Fibroblast of lung (primary cell): ENCODE measurements at regions not wholly inside any gene's neighbourhood (a gene's known extent, or its start where the extent isn't known, plus 50 kb on each side); places are given as distances from the start of the nearest gene placed in this dataset.

Source experiments
- DNase-seq, 2 donors: peaks; one replicate each; pipeline versions ENCODE4 v3.0.0 to v3.0.0-alpha.2; 2010; ENCODE audit warnings: low read depth in 2 of 2
- H2AFZ ChIP-seq: 2 replicates; pipeline ENCODE4 v1.5.1; 2012; ENCODE audit warnings: low read length, control low read depth, inconsistent platforms
- H3K27ac ChIP-seq: 2 replicates; pipeline ENCODE4 v1.5.1; 2011; ENCODE audit warnings: low read length, control low read depth; ENCODE audit not compliant: insufficient read depth
- H3K27me3 ChIP-seq: 2 replicates; pipeline ENCODE4 v1.5.1; 2011; ENCODE audit warnings: mild to moderate bottlenecking, low read length; ENCODE audit not compliant: control insufficient read depth, insufficient read depth
- H3K36me3 ChIP-seq: 2 replicates; pipeline ENCODE4 v1.5.1; 2011; ENCODE audit warnings: low read length; ENCODE audit not compliant: control insufficient read depth, insufficient read depth
- H3K4me1 ChIP-seq: 2 replicates; pipeline ENCODE4 v1.5.1; 2011; ENCODE audit warnings: low read length; ENCODE audit not compliant: control insufficient read depth, insufficient read depth; ENCODE audit errors: extremely low read depth
- H3K4me2 ChIP-seq: 2 replicates; pipeline ENCODE4 v1.5.1; 2011; ENCODE audit warnings: low read length, control low read depth; ENCODE audit not compliant: insufficient read depth; ENCODE audit errors: extremely low read depth
- H3K4me3 ChIP-seq, 4 experiments: fragments of 200-600 bp in 1 of 4; sonication (generic) in 1 of 4; replicated peaks in 1 of 4; 2 replicates each; pipeline ENCODE4 v1.5.1; 2011 to 2016; ENCODE audit warnings: low read length in 4 of 4, low read depth in 3 of 4, mild to moderate bottlenecking in 3 of 4, control low read depth in 2 of 4, inconsistent platforms in 1 of 4, mixed read lengths in 1 of 4; ENCODE audit not compliant: insufficient read depth in 1 of 4; ENCODE audit errors: control extremely low read depth in 1 of 4
- H3K79me2 ChIP-seq: 2 replicates; pipeline ENCODE4 v1.5.1; 2012; ENCODE audit warnings: mild to moderate bottlenecking, low read length, inconsistent platforms; ENCODE audit not compliant: control insufficient read depth, insufficient read depth
- H3K9ac ChIP-seq: 2 replicates; pipeline ENCODE4 v1.5.1; 2011; ENCODE audit warnings: mild to moderate bottlenecking, low read length, control low read depth; ENCODE audit not compliant: insufficient read depth
- H3K9me3 ChIP-seq: 2 replicates; pipeline ENCODE4 v1.5.1; 2012; ENCODE audit warnings: low read depth, low read length; ENCODE audit not compliant: control insufficient read depth, insufficient read depth
- H4K20me1 ChIP-seq: 2 replicates; pipeline ENCODE4 v1.5.1; 2011; ENCODE audit warnings: low read length; ENCODE audit not compliant: control insufficient read depth, insufficient read depth; ENCODE audit errors: extremely low read depth
- CTCF ChIP-seq, 2 donors: IDR thresholded peaks in 1 of 2; conservative IDR thresholded peaks in 1 of 2; 1 replicate in 1 of 2; 2 replicates in 1 of 2; pipeline ENCODE4 v1.5.1; 2011 to 2012; ENCODE audit warnings: low read length in 2 of 2, control low read depth in 1 of 2, inconsistent platforms in 1 of 2, low read depth in 1 of 2, mild to moderate bottlenecking in 1 of 2
- EZH2 ChIP-seq: IDR thresholded peaks from 2 replicates; pipeline ENCODE4 v1.5.1; 2012; ENCODE audit warnings: low read length, control low read depth, mild to moderate bottlenecking; ENCODE audit errors: missing control alignments

- DNase-seq: peak; percentile 20 to 22
- Histone ChIP-seq H3K4me3 (no peak overlapping the region), H3K27me3 (no peaks in the 10 kb centered on the region), H3K9me3 (no peaks in the 10 kb centered on the region), H3K4me1 (no peaks in the 10 kb centered on the region), H3K36me3 (no peaks in the 10 kb centered on the region), H2AFZ (no peak overlapping the region), H3K79me2 (no peaks in the 10 kb centered on the region), H3K27ac (no peak overlapping the region), H3K9ac (no peak overlapping the region), H4K20me1 (no peaks in the 10 kb centered on the region), H3K4me2 (no peak overlapping the region)
- TF ChIP-seq CTCF (conservative IDR thresholded peaks at IDR 0.05 in 1 of 2, IDR thresholded peaks at IDR 0.05 in 1 of 2; ENCODE audit: low read depth in 1 of 2, low read length in 2 of 2) (no peak), EZH2 (no peak)
These were observed 253.4 kb downstream of the RHOU start for GRCh38 chr1:228988664-228989063.

- TF ChIP-seq EZH2: no peak
- no peak for TF ChIP-seq CTCF (conservative IDR thresholded peaks at IDR 0.05 in 1 of 2, IDR thresholded peaks at IDR 0.05 in 1 of 2; ENCODE audit: low read depth in 1 of 2, low read length in 2 of 2)
- no peaks in the 10 kb centered on the region for H3K27me3 ChIP-seq
- H3K4me2 ChIP-seq: no peak overlapping the region
- no peaks in the 10 kb centered on the region for H4K20me1 ChIP-seq
- H3K36me3 ChIP-seq: no peaks in the 10 kb centered on the region
- H3K4me3 ChIP-seq: no peak overlapping the region
- H3K27ac ChIP-seq: no peak overlapping the region
- no peaks in the 10 kb centered on the region for H3K9me3 ChIP-seq
- H3K4me1 ChIP-seq: no peaks in the 10 kb centered on the region
- H2AFZ ChIP-seq: no peak overlapping the region
- H3K79me2 ChIP-seq: no peaks in the 10 kb centered on the region
- H3K9ac ChIP-seq: no peak overlapping the region
- DNase-seq: no peak
These were observed 253.9 kb downstream of the RHOU start for GRCh38 chr1:228989176-228989575.

- DNase-seq: no peak
- no peaks in the 10 kb centered on the region for H3K4me1 ChIP-seq
- no peak for TF ChIP-seq EZH2
- TF ChIP-seq CTCF (conservative IDR thresholded peaks at IDR 0.05 in 1 of 2, IDR thresholded peaks at IDR 0.05 in 1 of 2; ENCODE audit: low read depth in 1 of 2, low read length in 2 of 2): no peak
- no peak overlapping the region for H2AFZ ChIP-seq
- H3K27ac ChIP-seq: no peak overlapping the region
- H3K4me2 ChIP-seq: no peak overlapping the region
- H3K27me3 ChIP-seq: no peaks in the 10 kb centered on the region
- no peak overlapping the region for H3K9ac ChIP-seq
- H4K20me1 ChIP-seq: no peaks in the 10 kb centered on the region
- no peak overlapping the region for H3K4me3 ChIP-seq
- H3K9me3 ChIP-seq: no peaks in the 10 kb centered on the region
- no peaks in the 10 kb centered on the region for H3K36me3 ChIP-seq
- no peaks in the 10 kb centered on the region for H3K79me2 ChIP-seq
These were observed 254.4 kb downstream of the RHOU start for GRCh38 chr1:228989676-228989991.
